Neural crest cell (in vitro differentiated cells): ENCODE measurements at regions not wholly inside any gene's neighbourhood (a gene's known extent, or its start where the extent isn't known, plus 50 kb on each side); places are given as distances from the start of the nearest gene placed in this dataset.

ENCODE experiments used
- DNase-seq: peaks from one replicate; pipeline ENCODE4 v3.0.0; 2021; ENCODE audit warnings: low read depth, mixed read lengths, low spot score
- H3K27ac Mint-ChIP-seq: one replicate; pipeline ENCODE4 v1.8.0; 2021; ENCODE audit warnings: mild to moderate bottlenecking, mixed read lengths; ENCODE audit not compliant: unreplicated experiment
- H3K27me3 Mint-ChIP-seq: 2 replicates; pipeline ENCODE4 v1.8.0; 2021; ENCODE audit warnings: low read depth, mild to moderate bottlenecking, mixed read lengths
- H3K36me3 Mint-ChIP-seq: 2 replicates; pipeline ENCODE4 v1.8.0; 2021; ENCODE audit warnings: low read depth, mild to moderate bottlenecking, mixed read lengths
- H3K4me1 Mint-ChIP-seq: 2 replicates; pipeline ENCODE4 v1.8.0; 2021; ENCODE audit warnings: mixed read lengths
- H3K4me3 Mint-ChIP-seq: one replicate; pipeline ENCODE4 v1.8.0; 2021; ENCODE audit warnings: mild to moderate bottlenecking, mixed read lengths
- H3K9me3 Mint-ChIP-seq: 2 replicates; pipeline ENCODE4 v1.8.0; 2021; ENCODE audit warnings: mixed read lengths
- CTCF ChIP-seq: fragments of 200-600 bp; sonication (generic); conservative IDR thresholded peaks from 2 replicates; pipeline ENCODE4 v1.5.0; 2021; ENCODE audit warnings: antibody characterized with exemption, mild to moderate bottlenecking

GRCh38 chr11:25587496-25587895 lies 744.4 kb upstream of the ANO3 start:
- Mint-ChIP-seq H3K4me3 (no peak overlapping the region), H3K36me3 (no peaks in the 10 kb centered on the region), H3K27ac (no peak overlapping the region), H3K4me1 (no peaks in the 10 kb centered on the region), H3K9me3 (peaks cover 2% of the 10 kb centered on the region), H3K27me3 (no peaks in the 10 kb centered on the region)
- DNase-seq, result no peak
- no peak for TF ChIP-seq CTCF

- Mint-ChIP-seq H3K27ac (no peak overlapping the region), H3K4me1 (peaks cover 4% of the 10 kb centered on the region), H3K9me3 (no peaks in the 10 kb centered on the region), H3K27me3 (no peaks in the 10 kb centered on the region), H3K36me3 (no peaks in the 10 kb centered on the region), H3K4me3 (no peak overlapping the region)
- no peak for TF ChIP-seq CTCF
- DNase-seq, result no peak
Observed at GRCh38 chr11:25593221-25593620, 738.7 kb upstream of the ANO3 start.

- Mint-ChIP-seq H3K4me1 (peaks cover 4% of the 10 kb centered on the region), H3K27me3 (no peaks in the 10 kb centered on the region), H3K9me3 (no peaks in the 10 kb centered on the region), H3K27ac (no peak overlapping the region), H3K4me3 (no peak overlapping the region), H3K36me3 (no peaks in the 10 kb centered on the region)
- DNase-seq, result no peak
- TF ChIP-seq CTCF, result no peak
Observed at GRCh38 chr11:25596701-25597100, 735.2 kb upstream of the ANO3 start.

- DNase-seq, result no peak
- Mint-ChIP-seq H3K36me3 (no peaks in the 10 kb centered on the region), H3K27me3 (no peaks in the 10 kb centered on the region), H3K9me3 (no peaks in the 10 kb centered on the region), H3K4me3 (no peak overlapping the region), H3K4me1 (peaks cover 11% of the 10 kb centered on the region), H3K27ac (no peak overlapping the region)
- no peak for TF ChIP-seq CTCF
Observed at GRCh38 chr11:25597696-25598095, 734.2 kb upstream of the ANO3 start.

- H3K36me3 Mint-ChIP-seq, result no peaks in the 10 kb centered on the region
- no peak for DNase-seq
- H3K4me3 Mint-ChIP-seq, result no peak overlapping the region
- TF ChIP-seq CTCF, result no peak
- H3K4me1 Mint-ChIP-seq, result peaks cover 11% of the 10 kb centered on the region
- H3K27ac Mint-ChIP-seq, result no peak overlapping the region
- no peaks in the 10 kb centered on the region for H3K27me3 Mint-ChIP-seq
- peaks cover 18% of the 10 kb centered on the region for H3K9me3 Mint-ChIP-seq
Observed at GRCh38 chr11:25602149-25602548, 729.8 kb upstream of the ANO3 start.

GRCh38 chr11:25602959-25603358 lies 729.0 kb upstream of the ANO3 start:
- no peak overlapping the region for H3K4me3 Mint-ChIP-seq
- peaks cover 8% of the 10 kb centered on the region for H3K4me1 Mint-ChIP-seq
- H3K27ac Mint-ChIP-seq, result no peak overlapping the region
- H3K36me3 Mint-ChIP-seq, result no peaks in the 10 kb centered on the region
- H3K27me3 Mint-ChIP-seq, result no peaks in the 10 kb centered on the region
- H3K9me3 Mint-ChIP-seq, result peaks cover 22% of the 10 kb centered on the region
- TF ChIP-seq CTCF, result no peak
- no peak for DNase-seq
